Left cardiac atrium (tissue), 4 donors: ENCODE measurements at regions not wholly inside any gene's neighbourhood (a gene's known extent, or its start where the extent isn't known, plus 50 kb on each side); places are given as distances from the start of the nearest gene placed in this dataset.
A peak's percentile ranks its signal among the peaks of the same experiment; 100 is the strongest.
"Not testable (repeated sequence)": the region's sequence is repeated elsewhere in the genome, so short reads cannot be mapped to it uniquely, and the experiment has no call there.

Experiments
- ATAC-seq, 2 donors: fragments of 200-7000 bp; cut with Tn5 transposase; one replicate each; pipeline ENCODE4 v1.9.1; 2020; ENCODE audit warnings: mild to moderate bottlenecking in 2 of 2, moderate library complexity in 2 of 2
- DNase-seq: peaks from one replicate; pipeline ENCODE4 v3.0.0-alpha.2; 2020
- intact Hi-C, 2 donors: fragments of 100-400 bp; cut with DNase I; formaldehyde crosslinking; loops; one replicate each; pipeline versions ENCODE4 v1.14.1 to v1.15.1; 2022 to 2023
- donor health status: DM: no; HTN: yes; CAD: no.
- donor health status: DM: no; HTN: yes; CAD: no; lungs with severe emphysema.
- donor health status: DM: yes; HTN: yes; CAD: no.
- donor health status: Dilated cardiomyopathy.

DNA sequence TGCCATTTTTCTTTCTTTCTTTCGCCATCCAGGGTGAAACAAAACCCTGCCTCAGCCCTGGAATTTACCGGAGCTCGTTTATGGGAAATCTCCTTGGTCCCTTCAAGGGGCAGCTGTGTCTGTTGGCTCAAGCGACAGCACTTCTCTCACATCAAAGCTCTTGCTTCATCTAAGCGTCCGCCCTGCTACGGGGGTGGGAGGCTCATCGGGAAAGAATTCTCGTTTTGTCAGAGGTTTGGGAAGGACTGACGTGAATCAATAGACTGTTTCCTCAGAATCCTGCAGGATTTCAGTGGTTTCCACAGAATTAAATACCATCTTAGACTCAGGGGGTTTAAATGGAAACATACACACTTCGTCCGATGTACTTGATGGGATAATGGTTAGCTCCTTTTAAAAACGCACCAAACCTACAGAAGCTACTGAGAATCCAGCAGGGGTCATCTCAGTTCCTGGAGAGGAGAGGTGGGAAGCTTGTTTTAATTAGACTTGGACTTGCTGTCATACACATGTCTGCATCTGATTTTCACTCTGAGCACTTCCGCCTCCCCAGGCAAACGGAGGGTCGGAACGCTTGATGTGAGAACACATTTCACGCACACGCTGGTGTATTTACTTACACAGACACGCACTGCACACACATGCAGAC, 91.6 kb downstream of the ASB1 start:
- no peak for ATAC-seq
- DNase-seq, result no peak
- intact Hi-C loops, result no loop called here

DNA sequence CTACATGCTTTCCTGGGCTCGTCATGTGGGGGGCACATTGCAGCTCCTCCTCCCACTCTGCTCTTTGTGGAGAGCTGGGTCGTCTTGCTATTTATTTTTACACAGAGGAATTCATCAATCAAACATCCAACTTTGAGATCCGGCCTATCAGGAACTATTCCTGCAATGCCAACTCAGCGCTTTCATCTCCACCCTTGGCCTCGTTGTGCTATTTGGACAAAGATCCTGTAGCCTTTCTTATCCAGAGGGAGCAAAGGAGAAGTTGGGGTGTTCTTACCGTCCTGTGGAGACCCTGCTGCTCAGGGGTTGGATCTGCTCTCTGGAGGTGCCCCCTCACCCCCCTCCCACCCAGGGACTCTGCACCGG, 92.1 kb downstream of the ASB1 start:
- DNase-seq (no peak), ATAC-seq (no peak)
- intact Hi-C loops, result no loop called here

DNA sequence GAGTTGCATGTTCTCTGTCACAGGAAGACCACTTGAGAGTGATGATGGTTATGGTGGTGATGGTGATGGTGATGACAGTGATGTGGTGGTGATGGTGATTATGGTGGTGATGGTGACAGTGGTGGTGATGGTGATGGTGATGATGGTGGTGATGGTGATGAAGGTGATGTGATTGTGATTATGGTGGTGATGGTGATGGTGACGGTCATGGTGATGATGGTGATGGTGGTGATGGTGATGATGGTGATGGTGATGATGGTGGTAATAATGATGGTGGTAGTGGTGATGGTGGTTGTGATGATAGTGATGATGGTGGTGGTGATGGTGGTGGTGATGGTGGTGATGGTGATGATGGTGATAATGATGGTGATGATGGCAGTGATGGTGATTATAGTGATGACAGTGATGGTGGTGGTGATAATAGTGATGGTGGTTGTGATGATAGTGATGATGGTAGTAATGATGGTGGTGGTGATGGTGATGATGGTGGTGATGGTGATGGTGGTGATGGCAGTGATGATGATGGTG, 93.7 kb downstream of the ASB1 start:
- intact Hi-C loops, result loop anchor here in 1 of 2 donors (5.0 kb wide), 1 partner anchor 267 kb away; no protein-coding TSS in a partner anchor
- no peak for DNase-seq
- no peak for ATAC-seq

DNA sequence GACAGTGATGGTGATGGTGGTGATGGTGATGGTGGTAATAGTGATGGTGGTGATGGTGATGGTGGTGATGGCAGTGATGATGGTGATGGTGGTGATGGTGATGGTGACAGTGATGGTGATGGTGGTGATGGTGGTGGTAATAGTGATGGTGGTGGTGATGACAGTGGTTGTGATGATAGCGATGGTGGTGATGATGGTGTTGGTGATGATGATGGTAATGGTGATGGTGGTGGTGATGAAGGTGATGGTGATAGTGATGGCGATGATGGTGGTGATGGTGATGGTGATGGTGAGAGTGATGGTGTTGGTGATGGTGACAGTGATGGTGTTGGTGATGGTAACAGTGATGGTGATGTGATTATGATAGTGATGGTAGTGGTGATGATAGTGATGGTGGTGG, 94.3 kb downstream of the ASB1 start:
- ATAC-seq, result no peak
- intact Hi-C loops, result loop anchor here in 1 of 2 donors (5.0 kb wide), 1 partner anchor 266 kb away; no protein-coding TSS in a partner anchor
- no peak for DNase-seq

DNA sequence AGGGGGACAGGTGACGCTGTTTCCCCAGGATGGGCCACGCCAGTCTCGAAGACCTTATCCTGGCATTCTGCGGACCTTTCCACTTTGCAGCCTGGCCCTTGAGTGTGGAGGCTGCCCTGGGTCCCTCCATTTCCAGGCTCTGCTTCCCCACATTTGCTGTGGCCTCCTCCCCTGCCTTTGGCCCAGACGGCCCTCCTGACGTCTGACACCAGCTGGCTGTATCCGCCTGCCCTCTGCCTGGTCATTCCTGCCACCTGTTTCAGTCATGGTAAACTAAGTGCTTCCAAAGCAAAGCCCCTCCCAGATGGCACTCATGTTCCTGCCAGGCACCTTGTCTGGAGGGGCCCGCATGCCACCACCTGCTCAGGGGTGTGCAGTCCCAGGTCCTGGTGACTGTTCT, 95.1 kb downstream of the ASB1 start:
- ATAC-seq (no peak), DNase-seq (no peak)
- intact Hi-C loops, result loop anchor here in 1 of 2 donors (5.0 kb wide), 1 partner anchor 265 kb away; no protein-coding TSS in a partner anchor

DNA sequence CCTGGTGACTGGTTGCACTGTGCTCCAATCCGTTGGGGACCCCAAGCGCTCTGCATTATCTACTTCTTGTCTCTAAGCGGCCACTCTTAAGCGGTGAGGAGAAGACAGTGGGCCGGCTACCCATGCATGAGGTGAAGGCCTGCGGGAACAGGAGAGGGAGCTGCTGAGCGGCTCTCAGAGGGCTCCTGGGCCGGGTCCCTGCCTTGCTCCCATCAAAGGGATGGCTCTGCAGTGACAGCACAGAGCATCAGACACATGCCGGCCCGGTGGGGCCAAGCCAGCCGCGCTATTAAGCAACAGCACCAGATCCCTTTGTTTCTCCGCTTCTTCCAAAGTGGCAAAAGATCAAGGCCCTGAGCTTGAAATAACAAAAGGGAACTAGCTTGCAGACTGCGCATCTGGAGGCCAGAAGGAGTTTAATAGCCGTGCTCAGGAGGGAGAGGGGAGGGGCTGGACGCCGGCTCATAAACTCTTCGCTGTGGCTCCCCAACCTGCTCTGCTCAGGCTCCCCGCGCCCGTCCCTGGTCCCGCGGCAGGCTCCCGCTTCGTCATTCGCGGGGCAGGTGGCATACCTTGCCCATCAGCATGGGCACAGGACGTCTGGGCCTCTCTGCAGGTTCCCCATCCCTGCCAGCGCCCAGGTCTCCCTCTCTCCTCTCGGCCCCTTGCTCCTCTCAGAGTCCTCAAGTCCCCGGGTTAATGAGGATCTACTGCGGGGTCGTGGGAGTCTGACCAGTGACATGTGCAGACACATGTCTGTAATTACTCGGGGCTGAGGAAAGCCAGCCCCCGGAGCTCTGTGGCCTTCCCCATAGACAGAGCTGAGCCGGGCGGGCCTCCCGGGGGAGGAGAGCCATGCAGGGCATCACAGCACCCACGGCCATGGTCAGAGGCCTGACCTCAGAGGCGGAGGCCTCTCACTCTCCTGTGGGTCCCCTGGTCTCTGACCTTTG, 96.7 kb downstream of the ASB1 start:
- ATAC-seq (peak; percentile 15 to 33), DNase-seq (no peak)
- intact Hi-C loops, result loop anchor here in 1 of 2 donors (5.0 kb wide), 1 partner anchor 264 kb away; no protein-coding TSS in a partner anchor

DNA sequence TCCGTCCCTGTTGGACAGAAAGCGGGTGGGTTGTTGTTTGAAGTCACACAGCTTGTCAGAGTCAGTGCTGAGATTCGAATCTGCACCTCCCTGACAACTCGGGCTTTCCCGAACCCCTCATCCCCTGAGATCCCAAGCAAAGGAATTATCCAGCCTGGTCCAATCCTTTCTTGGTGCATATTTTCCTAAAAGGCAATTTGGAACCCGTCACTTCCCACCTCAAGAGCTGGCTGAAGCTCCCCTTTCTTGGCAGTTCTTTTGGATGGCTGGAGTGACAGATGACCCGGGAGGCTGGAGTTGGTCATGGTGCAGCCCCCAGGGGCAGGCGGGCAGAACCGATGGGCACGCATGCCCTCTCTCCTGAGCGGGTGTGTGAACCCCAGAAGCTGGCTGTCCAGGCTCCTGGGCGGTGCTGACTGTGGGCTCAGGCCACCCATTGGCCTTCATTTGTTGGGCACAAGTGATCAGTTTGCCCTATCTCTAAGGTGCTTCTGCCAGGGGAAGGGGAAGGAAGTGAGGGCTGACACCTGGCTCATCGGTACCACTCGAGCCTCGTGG, 97.8 kb downstream of the ASB1 start:
- no peak for DNase-seq
- intact Hi-C loops, result loop anchor here in 1 of 2 donors (5.0 kb wide), 1 partner anchor 263 kb away; no protein-coding TSS in a partner anchor
- ATAC-seq, result no peak

DNA sequence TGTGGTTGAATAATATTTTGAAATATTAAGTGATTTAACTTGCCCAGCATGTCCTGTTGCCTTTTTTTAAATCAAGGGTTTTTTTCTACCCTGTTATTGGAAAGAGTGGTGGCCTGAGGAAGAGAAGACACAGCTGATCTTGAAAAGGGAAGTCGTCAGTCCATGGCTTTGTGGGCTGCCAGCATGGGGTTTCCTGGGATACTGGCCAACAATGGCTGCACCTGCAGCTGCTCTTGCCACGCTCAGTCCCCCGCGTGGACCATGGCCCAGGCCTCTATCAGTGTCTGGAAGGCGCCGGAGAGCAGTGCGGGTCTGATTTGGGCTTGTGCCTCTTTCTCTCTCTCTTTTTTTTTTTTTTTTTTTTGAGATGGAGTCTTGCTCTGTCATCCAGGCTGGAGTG, 99.3 kb downstream of the ASB1 start:
- intact Hi-C loops, result no loop called here
- no peak for ATAC-seq
- no peak for DNase-seq

DNA sequence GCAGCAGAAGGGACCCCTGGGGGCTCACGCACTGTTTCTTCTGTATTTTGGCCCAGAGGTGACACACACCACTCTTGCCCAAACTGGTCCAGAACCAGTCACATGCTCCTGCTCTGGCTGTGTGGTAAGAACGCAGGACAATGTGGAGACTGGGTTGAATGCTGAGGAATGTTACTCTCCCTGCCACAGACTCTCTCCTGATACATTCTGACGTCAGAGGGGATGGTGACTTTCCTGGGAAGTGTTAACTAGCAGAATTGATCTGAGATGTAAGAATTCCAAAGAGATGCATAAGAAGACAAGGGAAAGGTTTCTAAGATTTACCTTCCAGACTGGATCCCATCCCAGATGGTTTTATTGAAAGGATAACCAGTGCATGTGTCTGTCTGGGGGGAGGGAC, 100.8 kb downstream of the ASB1 start:
- DNase-seq, result no peak
- no peak for ATAC-seq
- intact Hi-C loops, result no loop called here

DNA sequence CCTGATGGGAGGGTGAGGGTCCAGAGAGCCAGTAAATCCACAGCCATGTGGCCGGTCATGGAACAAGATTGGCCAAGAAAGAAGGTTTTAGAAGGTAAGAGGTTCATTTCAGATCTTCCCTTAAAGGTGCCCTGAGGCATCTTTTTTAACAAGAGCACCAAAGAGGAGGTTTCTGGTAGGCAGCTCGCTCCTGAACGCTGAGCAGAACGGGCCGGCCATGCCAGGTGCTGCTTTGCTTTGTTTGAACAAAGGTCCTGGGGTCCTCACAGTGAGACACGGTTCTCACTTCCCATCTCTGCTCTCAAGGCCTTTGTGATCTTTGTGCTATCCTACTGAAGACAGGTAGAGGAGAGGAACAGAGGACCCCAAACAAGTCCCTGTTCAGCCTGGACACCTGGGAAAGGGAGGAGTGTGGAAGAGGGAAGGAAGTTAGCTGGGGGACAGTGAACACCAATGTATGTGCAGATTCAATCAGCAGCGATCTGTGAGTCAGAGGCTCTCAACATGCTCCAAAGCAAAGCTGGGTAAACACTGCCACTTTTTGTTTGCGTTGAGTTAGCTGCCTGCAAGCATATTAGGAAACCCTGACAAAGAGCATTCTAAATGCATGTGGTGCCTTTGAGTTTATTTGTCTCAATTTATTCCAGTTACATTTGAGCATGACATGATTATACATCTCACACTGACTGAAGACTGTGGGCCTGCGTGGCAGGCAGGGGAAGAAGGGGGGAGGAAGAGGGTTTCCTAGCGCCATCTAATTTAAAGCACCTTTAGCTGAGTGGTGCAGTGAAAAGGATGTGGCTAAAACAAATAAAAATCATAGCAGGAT, 102.4 kb downstream of the ASB1 start:
- peak; percentile 1 for DNase-seq
- intact Hi-C loops, result no loop called here
- ATAC-seq, result no peak

DNA sequence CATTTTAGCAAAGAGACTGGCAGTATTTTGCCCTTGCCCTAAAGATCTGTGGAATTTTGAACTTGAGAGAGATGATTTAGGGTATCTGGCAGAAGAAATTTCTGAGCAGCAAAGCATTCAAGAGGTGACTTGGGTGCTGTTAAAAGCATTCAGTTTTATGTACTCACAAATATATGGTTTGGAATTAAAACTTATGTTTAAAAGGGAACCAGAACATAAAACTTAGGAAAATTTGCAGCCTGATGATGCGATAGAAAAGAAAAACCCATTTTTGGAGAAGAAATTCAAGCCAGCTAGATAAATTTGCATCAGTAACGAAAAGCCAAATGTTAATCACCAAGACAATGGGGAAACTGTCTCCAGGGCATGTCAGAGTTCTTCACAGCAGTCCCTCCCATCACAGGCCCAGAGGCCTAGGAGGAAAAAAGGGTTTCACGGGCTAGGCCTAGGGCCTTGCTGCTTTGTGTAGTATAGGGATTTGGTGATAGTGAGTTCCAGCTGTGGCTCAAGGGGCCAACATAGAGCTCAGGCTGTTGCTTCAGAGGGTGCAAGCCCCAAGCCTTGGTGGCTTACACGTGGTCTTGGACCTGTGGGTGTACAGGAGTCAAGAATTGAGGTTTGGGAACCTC, 104.4 kb downstream of the ASB1 start:
- ATAC-seq, intact Hi-C loops: not testable (repeated sequence)
- DNase-seq, result peak; percentile 9

DNA sequence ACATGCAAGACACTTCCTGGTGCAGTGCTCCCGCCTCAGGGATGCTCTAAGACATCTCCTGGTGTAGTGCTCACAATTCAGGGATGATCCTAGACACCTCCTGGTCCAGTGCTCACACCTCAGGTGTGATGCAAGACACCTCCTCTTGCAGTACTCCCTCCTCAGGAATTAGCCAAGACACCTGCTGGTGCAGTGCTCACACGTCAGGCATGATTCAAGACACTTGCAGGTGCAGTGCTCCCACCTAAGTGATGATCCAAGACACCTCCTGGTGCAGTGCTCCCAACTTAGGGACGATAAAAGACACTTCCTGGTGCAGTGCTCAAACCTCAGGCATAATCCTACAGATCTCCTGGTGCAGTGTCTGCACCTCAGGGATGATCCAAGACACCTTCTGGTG, 117.0 kb downstream of the ASB1 start:
- intact Hi-C loops, result not testable (repeated sequence)

DNA sequence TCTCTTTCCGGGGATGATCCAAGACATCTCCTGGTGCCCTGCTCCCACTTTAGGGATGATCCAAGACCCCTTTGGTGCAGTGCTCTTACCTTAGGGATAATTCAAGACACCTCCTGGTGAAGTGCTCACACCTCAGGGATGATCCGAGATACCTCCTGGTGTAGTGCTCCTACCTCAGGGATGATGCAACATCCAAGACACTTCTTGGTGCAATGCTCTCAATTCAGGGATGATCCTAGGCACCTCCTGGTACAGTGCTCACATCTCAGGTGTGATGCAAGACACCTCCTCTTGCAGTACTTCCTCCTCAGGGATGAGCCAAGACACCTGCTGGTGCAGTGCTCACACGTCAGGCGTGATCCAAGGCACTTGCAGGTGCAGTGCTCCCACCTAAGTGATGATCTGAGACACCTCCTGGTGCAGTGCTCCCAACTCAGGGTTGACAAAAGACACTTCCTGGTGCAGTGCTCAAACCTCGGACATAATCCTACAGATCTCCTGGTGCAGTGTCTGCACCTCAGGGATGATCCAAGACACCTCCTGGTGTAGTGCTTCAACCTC, 122.3 kb downstream of the ASB1 start:
- ATAC-seq (no peak), DNase-seq (no peak)
- intact Hi-C loops, result no loop called here

More for the DNA sequence above, 117.0 kb downstream of the ASB1 start:
- not testable (repeated sequence) for ATAC-seq, DNase-seq

DNA sequence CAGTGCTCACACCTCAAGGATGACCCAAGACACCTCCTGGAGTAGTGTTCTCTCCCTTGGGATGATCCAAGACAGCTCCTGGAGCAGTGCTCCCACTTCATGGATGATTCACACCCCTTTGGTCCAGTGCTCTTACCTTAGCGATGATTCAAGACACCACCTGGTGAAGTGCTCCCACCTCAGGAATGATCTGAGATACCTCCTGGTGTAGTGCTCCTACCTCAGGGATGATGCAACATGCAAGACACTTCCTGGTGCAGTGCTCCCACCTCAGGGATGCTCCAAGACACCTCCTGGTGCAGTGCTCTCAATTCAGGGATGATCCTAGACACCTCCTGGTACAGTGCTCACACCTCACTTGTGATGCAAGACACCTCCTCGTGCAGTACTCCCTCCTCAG, 123.1 kb downstream of the ASB1 start:
- no peak for ATAC-seq
- DNase-seq, result no peak
- intact Hi-C loops, result no loop called here

DNA sequence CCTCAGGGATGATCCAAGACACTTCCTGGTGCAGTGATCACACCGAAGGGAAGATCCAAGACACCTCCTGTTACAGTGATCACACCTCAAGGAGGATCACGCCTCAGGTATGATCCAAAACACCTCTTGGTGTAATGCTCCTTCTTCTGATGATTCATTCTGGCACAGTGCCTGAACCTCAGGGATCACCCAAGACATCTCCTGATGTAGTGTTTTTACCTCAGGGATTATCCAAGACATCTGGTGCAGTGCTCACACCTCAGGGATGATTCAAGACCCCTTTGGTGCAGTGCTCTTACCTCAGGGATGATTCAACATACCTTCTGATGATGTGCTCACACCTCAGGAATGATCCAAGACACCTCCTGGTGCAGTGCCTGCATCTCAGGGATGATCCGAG, 124.4 kb downstream of the ASB1 start:
- ATAC-seq (no peak), DNase-seq (no peak)
- intact Hi-C loops, result no loop called here

DNA sequence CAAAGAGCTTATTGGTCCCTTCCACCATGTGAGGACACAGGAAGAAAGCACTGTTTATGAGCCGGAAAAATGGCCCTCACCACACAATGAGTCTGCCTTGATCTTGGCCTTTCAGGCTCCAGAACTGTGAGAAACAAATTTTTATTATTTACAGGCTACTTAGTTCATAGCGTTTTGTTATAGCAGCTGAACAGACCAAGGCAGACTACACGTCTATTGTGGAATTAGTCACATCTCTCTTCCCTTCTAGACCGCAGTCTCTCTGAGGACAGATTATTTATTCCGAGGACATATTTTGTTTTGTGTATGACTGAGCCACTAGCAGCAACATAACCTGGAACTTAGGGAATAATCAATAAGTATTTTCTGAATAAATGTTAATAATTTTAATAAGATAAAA, 125.5 kb downstream of the ASB1 start:
- intact Hi-C loops, result no loop called here
- no peak for DNase-seq
- no peak for ATAC-seq

DNA sequence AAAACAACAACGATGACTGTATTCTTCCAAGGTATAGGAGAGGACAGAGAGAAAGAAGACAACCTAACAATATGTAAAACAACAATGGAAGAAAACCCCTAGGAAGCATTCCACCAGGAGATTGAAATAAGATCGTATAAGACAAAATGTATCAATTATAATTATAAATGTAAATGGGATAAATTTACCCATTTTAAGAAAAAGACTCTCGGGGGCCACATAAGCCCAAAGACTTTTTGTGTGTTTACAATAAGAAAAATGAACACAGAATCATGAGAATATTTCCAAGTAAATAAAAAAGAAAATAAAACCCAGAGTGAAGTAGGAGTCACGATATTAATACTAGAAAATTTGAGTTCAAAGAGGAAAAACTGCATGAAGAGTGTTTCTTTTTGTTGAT, 126.4 kb downstream of the ASB1 start:
- ATAC-seq, result no peak

More for the DNA sequence above, 126.4 kb downstream of the ASB1 start:
- DNase-seq, result no peak
- intact Hi-C loops, result no loop called here
